GM18873 (cell line): ENCODE measurements at regions not wholly inside any gene's neighbourhood (a gene's known extent, or its start where the extent isn't known, plus 50 kb on each side); places are given as distances from the start of the nearest gene placed in this dataset.
"Not testable (repeated sequence)": the region's sequence is repeated elsewhere in the genome, so short reads cannot be mapped to it uniquely, and the experiment has no call there.

ENCODE experiments used
- ATAC-seq: cut with Tn5 transposase; IDR thresholded peaks from one replicate; pipeline ENCODE4 v1.9.1; 2021; ENCODE audit warnings: mild to moderate bottlenecking, moderate library complexity, moderate number of reproducible peaks; ENCODE audit not compliant: unreplicated experiment, low FRiP score

DNA sequence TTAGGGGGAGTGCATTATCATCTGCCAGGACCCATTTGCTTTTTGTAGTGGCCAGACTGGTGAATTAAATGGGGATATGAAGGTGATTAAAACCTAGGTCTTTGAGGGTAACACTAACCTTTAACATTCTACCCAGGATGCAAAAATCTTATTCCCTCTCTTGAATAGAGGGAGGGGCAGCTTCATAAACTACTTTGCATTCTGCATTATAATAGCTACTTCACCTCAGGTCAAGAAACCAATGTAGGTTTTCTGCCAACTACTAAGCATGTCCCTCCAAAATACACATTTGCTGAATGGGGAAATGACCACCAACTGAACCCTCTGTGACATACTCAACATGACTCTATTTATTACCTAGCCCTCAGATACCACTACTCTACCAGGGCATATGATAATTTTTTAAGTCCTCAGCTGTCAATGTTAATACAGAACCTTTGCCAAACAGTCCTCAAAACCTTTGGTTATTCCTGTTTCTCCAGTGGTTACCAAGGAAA, 477.6 kb upstream of the CD180 start:
- ATAC-seq: no peak

DNA sequence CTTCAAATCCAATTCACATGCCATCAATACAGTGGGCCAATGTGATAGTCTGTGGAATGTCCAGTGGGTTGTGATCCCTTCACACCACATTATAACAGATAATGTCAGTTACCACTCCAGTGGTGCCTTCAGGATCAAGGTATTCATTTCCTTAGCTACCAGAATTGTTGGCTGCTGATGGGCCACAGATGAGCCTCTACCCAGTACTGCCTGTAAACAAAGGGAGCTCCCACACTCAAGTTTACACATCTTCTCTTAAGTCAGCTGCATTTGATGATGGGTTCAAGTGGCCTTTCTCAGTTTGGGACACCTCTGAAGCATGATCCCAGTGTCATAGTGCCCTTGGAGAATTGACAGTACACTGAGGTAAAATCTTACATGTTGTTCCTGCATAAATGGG, 477.0 kb upstream of the CD180 start:
- ATAC-seq: no peak

DNA sequence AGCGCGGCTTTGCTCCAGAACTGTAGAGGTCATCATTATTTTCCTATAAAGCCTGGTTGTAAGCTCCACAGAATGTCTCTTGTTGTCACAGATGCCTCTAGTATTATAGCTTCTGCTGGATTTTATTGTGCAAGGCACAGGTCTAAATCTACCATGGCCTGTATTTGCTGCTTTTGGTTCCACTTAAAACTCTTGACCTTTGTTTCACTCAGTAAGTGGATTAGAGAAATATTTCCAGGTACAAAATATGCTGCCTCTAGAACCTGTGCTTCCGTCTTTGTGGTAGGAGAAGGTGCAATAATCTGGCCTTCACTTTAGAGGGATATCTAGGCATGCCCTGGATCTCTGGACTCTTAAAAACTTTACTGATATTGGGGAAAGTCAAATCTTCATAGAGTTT, 476.6 kb upstream of the CD180 start:
- no peak for ATAC-seq

DNA sequence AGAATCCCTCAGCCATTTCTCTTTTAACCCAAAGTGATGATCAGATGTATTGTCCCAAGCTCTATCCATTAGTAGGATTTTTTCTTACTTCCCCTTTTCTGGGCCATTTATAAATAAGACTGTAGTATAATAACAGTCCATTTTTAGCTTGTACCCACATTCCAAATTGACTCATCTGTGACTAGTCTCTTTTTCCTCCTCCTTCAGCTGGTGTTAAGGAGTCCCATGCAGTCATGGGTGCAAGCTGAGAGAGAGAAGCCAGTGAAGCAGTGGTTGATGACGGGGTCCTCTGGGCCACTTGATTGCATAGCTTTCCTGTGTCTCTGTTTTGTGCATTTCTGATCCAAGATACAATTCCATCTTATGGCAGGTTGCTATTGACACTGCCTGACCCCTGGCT, 476.0 kb upstream of the CD180 start:
- no peak for ATAC-seq

DNA sequence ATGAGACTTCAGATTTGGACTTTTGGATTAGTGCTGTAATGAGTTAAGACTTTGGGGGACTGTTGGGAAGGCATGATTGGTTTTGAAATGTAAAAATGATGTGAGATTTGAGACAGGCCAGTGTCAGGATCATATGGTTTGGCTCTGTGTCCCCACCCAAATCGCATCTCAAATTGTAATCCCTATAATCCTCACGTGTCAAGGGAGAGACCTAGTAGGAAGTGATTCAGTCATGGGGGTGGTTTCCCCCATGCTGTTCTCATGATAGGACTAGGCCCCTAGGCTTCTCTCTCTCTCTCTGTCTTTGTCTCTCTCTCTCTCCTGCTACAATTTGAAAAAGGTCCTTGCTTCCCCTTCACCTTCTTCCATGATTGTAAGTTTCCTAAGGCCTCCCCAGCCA, 473.3 kb upstream of the CD180 start:
- no peak for ATAC-seq

DNA sequence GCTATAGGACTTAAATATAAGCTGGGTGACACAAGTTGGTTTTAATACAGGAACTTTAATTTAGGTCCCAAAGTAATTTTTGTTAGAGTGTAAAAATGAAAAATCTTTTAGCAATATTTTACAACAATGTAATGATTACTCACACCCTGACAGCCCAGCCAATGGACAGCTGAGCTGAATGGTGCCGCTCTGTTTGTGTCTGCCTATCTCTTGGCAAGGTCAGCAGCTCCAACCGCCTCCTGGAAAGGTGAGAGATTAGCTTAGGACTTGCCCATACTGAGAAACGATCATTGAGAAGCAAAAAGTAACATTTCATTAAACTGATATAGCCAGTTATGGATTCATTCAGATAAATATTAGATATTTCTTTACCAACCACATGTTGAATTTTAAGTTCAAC, 463.6 kb upstream of the CD180 start:
- no peak for ATAC-seq

DNA sequence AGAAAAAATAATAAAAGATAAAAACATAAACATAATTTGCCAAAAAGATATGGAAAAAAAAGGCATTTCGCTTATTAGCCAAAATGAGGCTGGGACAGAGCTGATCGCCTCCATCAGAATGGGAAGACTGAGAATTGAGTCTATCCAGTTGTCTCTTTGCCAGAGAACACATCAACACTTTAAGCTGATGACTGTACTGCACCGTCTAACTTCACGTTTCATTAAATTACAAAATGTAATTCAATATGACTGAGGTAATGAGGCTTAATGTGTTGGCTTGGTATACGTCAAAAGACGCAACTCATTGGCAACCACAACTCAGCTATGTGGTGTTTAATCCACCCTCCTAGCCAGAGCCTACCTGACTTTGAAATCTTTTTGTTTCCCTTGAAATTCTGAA, 462.7 kb upstream of the CD180 start:
- no peak for ATAC-seq

DNA sequence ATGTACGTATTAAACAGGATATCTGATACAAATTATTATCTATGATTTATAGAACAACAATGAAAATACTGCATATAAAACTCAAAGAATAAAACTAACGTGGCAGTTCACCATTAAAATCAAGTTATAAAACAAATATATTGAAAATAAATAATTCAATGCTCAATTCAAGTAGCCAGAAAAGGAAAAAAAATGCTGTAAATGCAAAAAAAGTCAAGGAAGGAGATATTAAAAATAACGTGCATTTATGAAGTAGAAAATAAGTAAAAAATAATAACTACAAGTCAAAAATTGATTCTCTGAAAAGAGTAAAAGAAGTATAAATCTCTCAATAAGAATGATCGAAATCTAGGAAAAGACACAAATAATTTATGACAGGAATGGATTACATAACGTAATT, 460.5 kb upstream of the CD180 start:
- ATAC-seq: no peak

DNA sequence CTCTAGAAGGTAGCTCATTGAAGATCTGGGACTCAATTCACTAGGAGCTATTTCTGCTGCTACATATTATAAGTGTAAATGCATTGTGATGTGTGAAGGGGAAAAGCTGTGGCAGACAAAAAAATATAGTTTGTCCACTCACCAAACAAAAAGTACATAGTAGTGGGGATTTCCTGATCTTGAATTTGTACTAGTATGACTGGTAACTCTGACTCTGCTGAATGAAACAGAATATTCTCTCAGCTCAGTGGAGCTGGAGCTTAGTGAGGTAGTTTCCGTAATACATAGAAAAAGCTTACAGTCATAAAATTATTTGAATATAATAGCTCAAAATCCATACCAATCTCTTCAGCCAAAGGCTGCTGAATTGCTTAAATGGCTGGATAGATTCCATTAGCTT, 455.6 kb upstream of the CD180 start:
- no peak for ATAC-seq

DNA sequence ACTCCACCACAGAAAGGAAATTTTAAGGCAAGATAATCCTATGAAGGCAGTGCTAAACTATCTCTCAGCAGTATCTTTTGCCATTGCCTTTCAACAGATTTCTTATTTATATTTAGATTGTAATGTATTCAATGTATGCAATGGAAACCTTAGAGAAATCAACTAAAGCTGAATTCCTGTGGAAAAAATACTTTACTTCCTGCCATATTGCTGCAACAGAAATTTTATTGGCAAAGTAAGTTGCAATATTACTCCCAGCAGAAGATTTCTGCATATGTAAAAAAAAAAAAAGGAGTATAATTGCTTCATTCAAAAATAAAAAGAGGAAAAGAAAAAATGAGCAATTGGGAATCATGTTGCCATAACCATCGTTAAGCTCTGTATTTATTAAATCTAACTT, 454.6 kb upstream of the CD180 start:
- ATAC-seq: no peak

DNA sequence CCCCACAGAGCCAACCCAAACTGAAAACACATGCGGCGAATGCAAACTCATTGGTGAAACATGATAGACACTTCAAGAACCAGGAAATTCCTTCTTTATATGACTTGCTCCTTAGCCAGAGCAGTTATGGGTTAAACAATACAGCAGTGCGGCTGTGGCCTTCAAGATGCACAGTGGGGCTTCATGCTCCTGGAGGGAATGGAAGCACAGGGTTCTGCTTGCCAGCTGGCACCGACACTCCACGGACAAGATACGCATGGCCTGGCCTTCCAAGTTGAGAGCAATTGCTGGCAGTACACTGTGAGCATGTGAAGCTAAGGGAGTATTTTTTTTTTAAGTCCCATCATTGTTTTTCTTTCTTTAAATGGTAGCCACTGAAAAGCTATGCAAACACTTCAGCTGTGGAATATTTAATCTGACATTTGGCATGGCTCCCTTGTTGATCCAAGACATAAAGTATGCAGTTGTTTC, 451.6 kb upstream of the CD180 start:
- ATAC-seq: no peak

DNA sequence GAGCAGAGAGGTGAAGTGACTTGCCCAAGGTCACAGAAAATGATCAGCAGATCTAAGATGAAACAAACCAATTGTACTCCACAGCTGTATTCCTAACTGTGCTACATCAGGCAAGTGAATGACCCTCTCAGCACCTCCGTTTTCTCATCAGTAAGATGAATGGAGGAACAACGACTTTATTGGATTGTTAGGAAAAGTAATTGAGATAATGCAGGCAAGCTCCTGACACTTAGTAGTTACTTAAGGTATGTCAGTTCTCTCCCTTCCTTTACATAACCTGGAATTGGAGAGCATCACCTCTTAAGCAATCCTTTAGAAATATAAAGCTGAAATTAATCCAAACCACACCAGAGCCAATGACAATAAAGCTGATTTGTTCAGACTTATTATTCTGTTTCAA, 451.2 kb upstream of the CD180 start:
- ATAC-seq: no peak

DNA sequence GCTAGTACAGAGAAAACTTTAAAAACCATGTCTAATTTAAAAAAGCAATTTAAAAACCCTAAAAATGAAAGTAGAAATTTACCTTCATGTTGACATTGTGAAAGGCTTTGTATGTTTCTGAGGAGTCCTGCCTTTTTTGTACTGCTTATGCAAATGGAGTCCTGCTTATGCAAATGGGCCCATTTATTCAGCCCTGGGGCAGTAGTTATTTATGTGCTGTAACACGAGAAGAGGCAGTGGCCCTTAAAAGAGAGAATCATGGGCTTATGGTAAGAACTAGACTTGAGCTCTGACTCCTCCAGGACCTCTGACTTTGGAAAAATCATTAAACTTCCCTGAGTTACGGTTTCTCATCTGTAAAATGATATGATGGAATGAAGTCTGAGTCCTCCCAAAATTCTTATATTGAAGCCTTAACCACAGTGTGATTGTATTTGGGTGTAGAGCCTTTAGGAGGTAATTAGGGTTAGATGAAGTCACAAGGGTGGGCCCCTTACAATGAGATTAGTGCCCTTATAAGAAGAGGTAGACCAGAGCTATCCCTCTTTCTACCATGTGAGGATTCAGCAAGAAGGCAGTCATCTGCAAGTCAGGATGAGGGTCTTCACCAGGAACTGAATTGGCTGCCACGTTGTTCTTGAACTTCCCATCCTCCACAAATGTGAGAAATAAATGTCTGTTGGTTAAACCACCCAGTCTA, 447.8 kb upstream of the CD180 start:
- no peak for ATAC-seq

DNA sequence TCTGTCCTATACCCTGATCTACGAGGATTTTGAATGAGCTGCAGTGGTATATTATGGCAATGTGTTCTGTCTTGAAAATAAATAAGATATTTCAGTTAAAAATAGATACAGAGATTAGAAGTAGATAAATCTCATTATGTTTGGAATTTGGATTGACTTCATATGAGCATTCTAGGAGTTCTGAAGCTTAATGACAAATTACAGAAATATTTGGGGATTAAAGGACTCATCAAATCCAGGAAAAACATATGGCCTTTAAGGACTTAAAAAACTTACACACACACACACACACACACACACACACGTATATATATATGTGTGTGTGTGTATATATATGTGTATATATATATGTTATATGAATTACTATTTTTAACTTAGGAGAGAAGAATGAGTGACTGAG, 446.9 kb upstream of the CD180 start:
- ATAC-seq: no peak

DNA sequence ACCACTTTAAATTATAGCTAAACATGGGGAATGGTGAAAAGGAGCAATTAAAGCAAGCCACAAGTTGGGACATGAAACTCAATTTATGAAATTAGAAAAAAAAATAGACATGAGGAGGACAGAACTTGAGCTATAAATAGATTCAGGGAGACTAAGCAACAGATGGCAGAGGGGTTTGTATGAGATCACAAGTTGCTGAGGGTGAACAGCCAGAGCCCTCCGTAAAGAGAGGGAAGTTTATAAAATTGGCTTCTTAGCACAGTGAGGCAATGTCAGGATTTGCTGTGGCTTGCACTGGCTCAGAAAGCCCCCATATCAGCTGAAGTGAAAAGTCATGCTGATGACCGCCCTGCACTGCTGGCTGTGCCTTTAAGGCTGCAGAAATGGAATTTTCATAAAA, 443.4 kb upstream of the CD180 start:
- no peak for ATAC-seq

DNA sequence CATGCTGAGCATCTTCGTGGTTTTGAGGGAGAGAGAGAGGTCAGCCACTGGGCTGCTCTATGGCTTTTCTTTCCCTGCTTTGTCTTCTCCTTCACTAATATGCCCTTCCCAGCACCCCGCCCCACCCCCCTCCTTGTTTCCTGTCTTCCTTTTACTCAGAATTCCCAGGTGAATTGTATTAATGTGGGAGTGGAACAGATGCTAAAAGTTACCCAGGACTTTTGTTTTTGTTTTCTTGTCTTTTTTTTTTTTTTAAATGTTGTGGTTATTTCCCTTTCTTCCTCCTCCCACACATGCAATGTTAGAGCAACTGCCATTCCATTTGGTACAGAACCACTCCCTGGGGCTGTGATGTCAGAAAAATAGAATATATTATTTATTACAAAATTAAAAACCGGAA, 442.7 kb upstream of the CD180 start:
- ATAC-seq: no peak

DNA sequence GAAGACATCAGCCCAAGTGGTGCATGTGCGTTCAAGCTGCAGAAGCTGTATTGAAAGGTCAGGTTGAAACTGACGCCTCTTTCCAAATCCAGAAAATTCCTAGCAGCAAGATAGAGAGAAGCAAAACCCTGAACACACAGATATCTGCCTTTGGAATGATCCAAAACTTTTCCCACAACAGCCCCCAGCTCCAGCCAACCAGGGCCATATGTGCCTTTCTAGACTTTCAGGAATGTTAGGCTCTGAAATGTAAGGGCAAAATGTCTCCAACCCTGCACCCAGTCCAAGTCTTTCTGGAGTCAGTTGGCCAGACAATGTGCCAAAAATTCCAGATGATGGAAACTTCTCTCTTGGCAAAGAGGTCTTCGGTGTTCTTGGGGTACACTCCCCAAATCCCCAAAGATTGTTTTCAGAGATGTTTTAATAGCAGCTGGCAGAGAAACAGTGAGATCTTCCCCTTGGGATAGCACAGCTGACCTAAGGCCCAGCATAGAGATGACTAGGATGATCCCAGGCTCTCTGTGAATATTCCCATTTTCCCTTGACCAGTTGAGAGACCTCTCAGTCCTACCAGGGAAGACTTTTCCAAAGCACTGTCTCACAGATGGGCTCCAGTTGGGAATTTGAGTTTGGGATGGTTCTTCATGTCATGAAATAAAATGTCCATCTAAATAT, 440.4 kb upstream of the CD180 start:
- no peak for ATAC-seq

DNA sequence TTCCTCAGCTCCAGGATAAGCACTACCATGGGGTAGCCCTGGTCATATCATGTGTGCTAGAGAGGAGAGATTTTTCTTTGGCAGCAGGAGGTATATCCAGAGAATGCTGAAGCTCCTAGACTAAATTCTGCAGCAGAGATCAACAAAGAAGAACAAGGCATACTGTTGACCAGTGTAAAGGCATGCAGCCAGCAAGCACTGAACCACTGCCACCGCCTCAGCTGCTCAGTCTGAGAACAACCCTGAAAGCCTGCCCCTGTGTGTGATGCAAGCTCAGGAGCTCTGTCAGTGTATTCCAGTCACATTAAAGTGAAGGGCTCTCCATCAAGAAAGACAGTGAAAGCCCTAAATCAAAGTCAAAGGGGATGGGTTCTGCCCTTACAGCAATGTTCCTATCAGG, 439.5 kb upstream of the CD180 start:
- ATAC-seq: no peak

DNA sequence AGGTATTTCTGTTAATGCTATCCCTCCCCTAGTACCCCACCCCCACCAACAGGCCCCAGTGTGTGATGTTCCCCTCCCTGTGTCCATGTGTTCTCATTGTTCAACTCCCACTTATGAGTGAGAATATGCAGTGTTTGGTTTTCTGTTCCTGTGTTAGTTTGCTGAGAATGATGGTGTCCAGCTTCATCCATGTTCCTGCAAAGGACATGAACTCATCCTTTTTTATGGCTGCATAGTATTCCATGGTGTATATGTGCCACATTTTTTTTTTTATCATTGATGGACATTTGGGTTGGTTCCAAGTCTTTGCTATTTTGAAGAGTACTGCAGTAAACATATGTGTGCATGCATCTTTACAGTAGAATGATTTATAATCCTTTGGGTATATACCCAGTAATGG, 430.5 kb upstream of the CD180 start:
- not testable (repeated sequence) for ATAC-seq

DNA sequence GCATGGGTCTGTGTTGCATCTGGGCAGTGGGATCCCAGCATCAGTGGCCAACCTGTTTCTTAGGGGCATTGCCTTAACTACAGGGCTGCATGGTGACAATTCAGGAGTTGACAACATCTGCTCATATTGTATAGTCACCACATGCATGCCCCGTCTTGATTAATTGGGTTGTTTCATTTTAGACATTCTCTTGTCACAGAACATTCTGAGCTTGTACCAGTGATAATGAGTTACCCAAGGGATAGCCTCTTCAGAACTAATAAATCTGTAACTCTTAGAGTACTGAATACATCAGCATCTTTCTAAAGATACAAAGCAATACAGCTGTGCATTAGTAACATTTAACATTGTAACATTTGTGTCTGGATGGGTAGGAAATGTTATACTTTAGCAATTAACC, 426.5 kb upstream of the CD180 start:
- ATAC-seq: no peak

DNA sequence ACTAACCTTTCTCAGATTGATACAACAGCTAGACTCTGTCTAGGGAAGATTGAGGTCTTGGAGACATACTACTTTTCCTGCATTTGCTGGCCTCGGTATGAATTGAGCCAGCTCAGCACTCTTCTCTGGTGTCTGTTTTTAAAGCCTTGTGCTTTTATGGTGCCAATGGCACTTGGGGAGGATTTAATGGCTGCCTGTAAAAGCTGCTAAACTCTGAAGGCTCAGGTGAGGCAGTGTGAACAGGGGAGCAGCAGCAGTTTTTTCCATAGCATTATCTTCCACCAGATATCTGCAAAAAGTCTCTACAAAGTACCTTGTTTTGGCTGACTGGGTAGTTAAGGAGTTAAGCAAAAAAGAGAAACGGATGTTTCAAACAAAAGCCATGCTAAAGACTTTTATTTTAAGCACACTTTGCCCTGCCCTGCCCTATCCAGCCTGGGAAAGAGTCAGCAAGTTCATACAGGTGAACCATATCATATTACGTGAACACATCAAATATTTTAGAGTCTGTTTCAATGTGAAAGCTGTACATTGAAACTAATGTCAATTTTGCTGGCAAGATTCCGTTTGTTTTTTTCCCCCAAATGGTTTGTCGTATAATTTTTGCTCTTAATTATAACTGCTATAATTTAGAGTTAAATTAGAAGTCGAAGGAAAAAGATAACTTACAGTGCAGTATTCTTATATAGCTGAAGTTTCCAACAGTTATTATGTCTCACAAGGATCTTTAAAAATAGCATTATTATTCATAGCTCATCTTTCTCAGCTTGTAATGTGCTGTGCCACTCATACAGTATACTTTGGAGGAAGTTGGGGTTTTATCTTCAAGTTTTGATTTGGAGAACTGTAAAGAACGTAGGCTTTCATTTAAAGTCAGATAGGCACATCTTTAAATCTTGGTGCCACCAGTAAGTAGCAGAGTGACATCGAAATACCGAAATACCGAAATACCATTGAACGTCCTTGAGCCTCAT, 424.1 kb upstream of the CD180 start:
- ATAC-seq: no peak
